Neural cell (in vitro differentiated cells): ENCODE measurements at regions not wholly inside any gene's neighbourhood (a gene's known extent, or its start where the extent isn't known, plus 50 kb on each side); places are given as distances from the start of the nearest gene placed in this dataset.

ENCODE experiments used
- H2AFZ ChIP-seq: fragments of 200-600, 300-800 bp; sonication (generic), shearing (Covaris generic); 2 replicates; pipeline ENCODE4 v1.6.0; 2014; ENCODE audit warnings: low read depth, mild to moderate bottlenecking, antibody characterized with exemption, low read length, moderate library complexity
- H3F3A ChIP-seq: fragments of 200-600 bp; shearing (Covaris generic); 2 replicates; pipeline ENCODE4 v1.6.1; 2016; ENCODE audit warnings: mild to moderate bottlenecking, moderate library complexity, mixed read lengths, antibody characterized with exemption, low read length; ENCODE audit not compliant: insufficient read depth, poor library complexity, severe bottlenecking
- H3K27ac ChIP-seq: fragments of 200-600, 300-800 bp; sonication (generic), shearing (Covaris generic); 2 replicates; pipeline ENCODE4 v1.5.1; 2014; ENCODE audit warnings: mild to moderate bottlenecking, low read length, moderate library complexity
- H3K27me3 ChIP-seq: fragments of 300-800, 200-600 bp; sonication (generic), shearing (Covaris generic); 2 replicates; pipeline ENCODE4 v1.6.0; 2014; ENCODE audit warnings: mild to moderate bottlenecking, low read depth, low read length, moderate library complexity; ENCODE audit not compliant: insufficient read depth
- H3K36me3 ChIP-seq: fragments of 300-800, 200-600 bp; sonication (generic), shearing (Covaris generic); 2 replicates; pipeline ENCODE4 v1.5.1; 2014; ENCODE audit warnings: mild to moderate bottlenecking, antibody characterized with exemption, low read length, moderate library complexity; ENCODE audit not compliant: insufficient read depth
- H3K4me2 ChIP-seq: fragments of 300-800, 200-600 bp; sonication (generic), shearing (Covaris generic); 2 replicates; pipeline ENCODE4 v1.6.0; 2014; ENCODE audit warnings: mild to moderate bottlenecking, low read length
- H3K4me3 ChIP-seq: fragments of 300-800, 200-600 bp; sonication (generic), shearing (Covaris generic); 2 replicates; pipeline ENCODE4 v1.5.1; 2014; ENCODE audit warnings: mild to moderate bottlenecking, low read length, moderate library complexity
- H3K79me2 ChIP-seq: fragments of 200-600 bp; shearing (Covaris generic); replicated peaks from 2 replicates; pipeline ENCODE4 v1.6.0; 2014; ENCODE audit warnings: mild to moderate bottlenecking, low read length, moderate library complexity; ENCODE audit not compliant: insufficient read depth
- H3K9ac ChIP-seq: fragments of 300-800, 200-600 bp; sonication (generic), shearing (Covaris generic); 2 replicates; pipeline ENCODE4 v1.6.1; 2016; ENCODE audit warnings: mild to moderate bottlenecking, low read length, mixed read lengths
- H3K9me2 ChIP-seq: fragments of 200-600 bp; shearing (Covaris generic); 2 replicates; pipeline ENCODE4 v1.6.1; 2016; ENCODE audit warnings: mild to moderate bottlenecking, low read length, mixed read lengths; ENCODE audit not compliant: insufficient read depth
- H3K9me3 ChIP-seq: fragments of 200-600, 300-800 bp; sonication (generic), shearing (Covaris generic); 2 replicates; pipeline ENCODE4 v1.6.1; 2016; ENCODE audit warnings: mild to moderate bottlenecking, mixed run types, low read length, moderate library complexity, mixed read lengths
- H4K20me1 ChIP-seq: fragments of 200-600 bp; shearing (Covaris generic); 2 replicates; pipeline ENCODE4 v1.6.1; 2016; ENCODE audit warnings: mild to moderate bottlenecking, mixed run types; ENCODE audit not compliant: insufficient read depth
- CTCF ChIP-seq: fragments of 450-650 bp; IDR thresholded peaks from 2 replicates; pipeline ENCODE4 v1.5.1; 2014; ENCODE audit warnings: antibody characterized with exemption, mild to moderate bottlenecking, moderate library complexity; ENCODE audit not compliant: poor library complexity, severe bottlenecking
- EP300 ChIP-seq: fragments of 450-650 bp; conservative IDR thresholded peaks from 2 replicates; pipeline ENCODE4 v1.6.1; 2014; ENCODE audit warnings: antibody characterized with exemption, mild to moderate bottlenecking, moderate library complexity; ENCODE audit not compliant: poor library complexity, severe bottlenecking
- EZH2 ChIP-seq: fragments of 200-600, 300-800 bp; shearing (Covaris generic), sonication (generic); IDR thresholded peaks from 2 replicates; pipeline ENCODE4 v1.6.1; 2014; ENCODE audit warnings: antibody characterized with exemption, low read length, borderline replicate concordance, mild to moderate bottlenecking; ENCODE audit not compliant: insufficient read depth, poor library complexity, severe bottlenecking
- POLR2AphosphoS5 ChIP-seq: IDR thresholded peaks from 2 replicates; pipeline ENCODE4 v1.6.1; 2012
- RAD21 ChIP-seq: fragments of 450-650 bp; conservative IDR thresholded peaks from 2 replicates; pipeline ENCODE4 v1.6.1; 2014; ENCODE audit warnings: antibody characterized with exemption, mild to moderate bottlenecking, moderate library complexity
- REST ChIP-seq: IDR thresholded peaks from 2 replicates; pipeline ENCODE4 v1.6.1; 2012; ENCODE audit warnings: borderline replicate concordance
- SMC3 ChIP-seq: fragments of 450-650 bp; conservative IDR thresholded peaks from 2 replicates; pipeline ENCODE4 v1.6.1; 2014; ENCODE audit warnings: antibody characterized with exemption, mild to moderate bottlenecking, moderate library complexity; ENCODE audit not compliant: poor library complexity

GRCh38 chr1:4267381-4268261 is 367.5 kb upstream of the C1orf174 start:
- TF ChIP-seq REST (no peak), CTCF (no peak), EZH2 (no peak), EP300 (no peak), POLR2AphosphoS5 (no peak)
- Histone ChIP-seq H3K4me2 (no peak overlapping the region), H3K4me3 (no peak overlapping the region), H3K9me2 (no peaks in the 10 kb centered on the region), H4K20me1 (no peaks in the 10 kb centered on the region), H3K79me2 (no peaks in the 10 kb centered on the region), H3F3A (no peaks in the 10 kb centered on the region), H3K36me3 (no peaks in the 10 kb centered on the region), H3K27me3 (no peaks in the 10 kb centered on the region), H3K27ac (no peak overlapping the region), H3K9ac (no peak overlapping the region), H3K9me3 (no peaks in the 10 kb centered on the region), H2AFZ (no peak overlapping the region)

- Histone ChIP-seq H4K20me1 (no peaks in the 10 kb centered on the region), H3K79me2 (no peaks in the 10 kb centered on the region), H2AFZ (no peak overlapping the region), H3F3A (no peaks in the 10 kb centered on the region), H3K9ac (no peak overlapping the region), H3K27ac (no peak overlapping the region), H3K36me3 (no peaks in the 10 kb centered on the region), H3K9me2 (no peaks in the 10 kb centered on the region), H3K4me2 (no peak overlapping the region), H3K9me3 (no peaks in the 10 kb centered on the region), H3K4me3 (no peak overlapping the region), H3K27me3 (no peaks in the 10 kb centered on the region)
- TF ChIP-seq EP300 (no peak), POLR2AphosphoS5 (no peak), SMC3 (no peak), RAD21 (no peak), REST (no peak), CTCF (no peak), EZH2 (no peak)
These were observed 368.3 kb upstream of the C1orf174 start for GRCh38 chr1:4268262-4268888.
